ENCODE measurements at regions not wholly inside any gene's neighbourhood (a gene's known extent, or its start where the extent isn't known, plus 50 kb on each side); places are given as distances from the start of the nearest gene placed in this dataset.

- BruUV-seq (replicated peaks) = no TSS peak
- intact Hi-C loops (cut with micrococcal nuclease; ENCODE audit: unreplicated experiment) = no loop called here
- Histone ChIP-seq H3K4me3 (ENCODE audit: low read depth, low read length, poor library complexity, severe bottlenecking) (no peak overlapping the region), H3K27me3 (replicated peaks; ENCODE audit: insufficient read depth, low read depth, low read length, poor library complexity) (peaks cover 11% of the 10 kb centered on the region), H3K36me3 (ENCODE audit: insufficient read depth, low read length, poor library complexity, severe bottlenecking) (no peaks in the 10 kb centered on the region), H3K9me3 (ENCODE audit: low read depth, low read length, poor library complexity, severe bottlenecking) (no peaks in the 10 kb centered on the region), H3K27ac (ENCODE audit: low read depth, low read length, poor library complexity, severe bottlenecking) (no peak overlapping the region), H3K4me1 (ENCODE audit: insufficient read depth, low read length, poor library complexity, severe bottlenecking) (no peaks in the 10 kb centered on the region)
- ChIA-PET POLR2A (ENCODE audit: low non-redundant PET) (no interaction called here), CTCF (no interaction called here)
- no peak for DNase-seq (ENCODE audit: low spot score)
- TF ChIP-seq, protein P1, sequence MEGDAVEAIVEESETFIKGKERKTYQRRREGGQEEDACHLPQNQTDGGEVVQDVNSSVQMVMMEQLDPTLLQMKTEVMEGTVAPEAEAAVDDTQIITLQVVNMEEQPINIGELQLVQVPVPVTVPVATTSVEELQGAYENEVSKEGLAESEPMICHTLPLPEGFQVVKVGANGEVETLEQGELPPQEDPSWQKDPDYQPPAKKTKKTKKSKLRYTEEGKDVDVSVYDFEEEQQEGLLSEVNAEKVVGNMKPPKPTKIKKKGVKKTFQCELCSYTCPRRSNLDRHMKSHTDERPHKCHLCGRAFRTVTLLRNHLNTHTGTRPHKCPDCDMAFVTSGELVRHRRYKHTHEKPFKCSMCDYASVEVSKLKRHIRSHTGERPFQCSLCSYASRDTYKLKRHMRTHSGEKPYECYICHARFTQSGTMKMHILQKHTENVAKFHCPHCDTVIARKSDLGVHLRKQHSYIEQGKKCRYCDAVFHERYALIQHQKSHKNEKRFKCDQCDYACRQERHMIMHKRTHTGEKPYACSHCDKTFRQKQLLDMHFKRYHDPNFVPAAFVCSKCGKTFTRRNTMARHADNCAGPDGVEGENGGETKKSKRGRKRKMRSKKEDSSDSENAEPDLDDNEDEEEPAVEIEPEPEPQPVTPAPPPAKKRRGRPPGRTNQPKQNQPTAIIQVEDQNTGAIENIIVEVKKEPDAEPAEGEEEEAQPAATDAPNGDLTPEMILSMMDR (conservative IDR thresholded peaks at IDR 0.05; ENCODE audit: low read depth, low read length) = no peak
- no peak for TF ChIP-seq EZH2 (IDR thresholded peaks at IDR 0.05; ENCODE audit: borderline replicate concordance, low read depth, low read length, poor library complexity, severe bottlenecking)
Observed at GRCh38 chr15:70447928-70448698, 315.2 kb downstream of the UACA start.

DNA sequence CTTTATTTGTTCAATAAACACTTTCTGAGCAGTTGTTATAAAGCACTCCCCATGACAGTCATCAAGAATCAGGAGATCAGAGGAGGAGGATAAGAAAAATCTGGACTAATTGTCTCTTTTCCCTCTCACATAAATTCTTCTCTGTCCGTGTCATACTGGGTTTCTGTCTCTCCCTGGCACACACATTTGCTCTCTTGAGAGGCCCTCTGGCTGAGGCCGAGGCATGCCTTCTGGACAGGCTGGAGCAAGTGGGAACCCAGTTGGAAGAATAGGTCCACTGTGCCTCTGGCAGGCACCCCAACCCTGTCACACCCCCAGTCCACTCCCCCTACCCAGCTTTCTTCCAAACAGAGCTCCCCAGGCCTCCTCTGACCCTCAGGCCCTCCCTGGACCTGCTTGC, 315.8 kb downstream of the UACA start:
- Histone ChIP-seq H3K4me3 (ENCODE audit: low read depth, low read length, poor library complexity, severe bottlenecking) (no peak overlapping the region), H3K27me3 (replicated peaks; ENCODE audit: insufficient read depth, low read depth, low read length, poor library complexity) (peaks cover 15% of the 10 kb centered on the region), H3K27ac (ENCODE audit: low read depth, low read length, poor library complexity, severe bottlenecking) (no peak overlapping the region), H3K4me1 (ENCODE audit: insufficient read depth, low read length, poor library complexity, severe bottlenecking) (no peaks in the 10 kb centered on the region), H3K9me3 (ENCODE audit: low read depth, low read length, poor library complexity, severe bottlenecking) (no peaks in the 10 kb centered on the region), H3K36me3 (ENCODE audit: insufficient read depth, low read length, poor library complexity, severe bottlenecking) (no peaks in the 10 kb centered on the region)
- CTCF ChIA-PET = no interaction called here
- no TSS peak for BruUV-seq (replicated peaks)
- TF ChIP-seq EZH2 (IDR thresholded peaks at IDR 0.05; ENCODE audit: borderline replicate concordance, low read depth, low read length, poor library complexity, severe bottlenecking) = no peak
- TF ChIP-seq, protein P1 (conservative IDR thresholded peaks at IDR 0.05; ENCODE audit: low read depth, low read length) = no peak
- no peak for DNase-seq (ENCODE audit: low spot score)
- POLR2A ChIA-PET (ENCODE audit: low non-redundant PET) = no interaction called here
- intact Hi-C loops (cut with micrococcal nuclease; ENCODE audit: unreplicated experiment) = no loop called here

DNA sequence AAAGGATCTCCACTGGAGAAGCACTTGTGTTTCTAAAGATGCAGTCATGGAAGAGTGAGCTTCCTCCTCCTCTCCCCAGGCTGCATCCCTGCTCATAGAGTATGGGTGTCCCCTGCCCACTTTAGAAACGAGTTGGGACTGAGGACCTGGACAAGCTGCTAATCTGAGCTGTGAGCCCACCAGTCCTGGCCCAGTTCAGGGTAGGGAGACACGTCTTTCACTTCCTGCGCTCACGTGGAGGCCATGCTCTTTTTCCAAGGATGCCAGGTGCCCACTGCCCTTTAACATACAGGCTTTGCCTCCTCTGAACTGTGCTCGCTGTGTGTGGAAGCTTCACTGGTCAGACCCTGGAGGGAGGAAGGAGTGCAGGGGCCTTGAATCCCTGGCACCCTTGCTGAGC, 316.3 kb downstream of the UACA start:
- Histone ChIP-seq H3K9me3 (ENCODE audit: low read depth, low read length, poor library complexity, severe bottlenecking) (no peaks in the 10 kb centered on the region), H3K27ac (ENCODE audit: low read depth, low read length, poor library complexity, severe bottlenecking) (no peak overlapping the region), H3K36me3 (ENCODE audit: insufficient read depth, low read length, poor library complexity, severe bottlenecking) (no peaks in the 10 kb centered on the region), H3K4me1 (ENCODE audit: insufficient read depth, low read length, poor library complexity, severe bottlenecking) (no peaks in the 10 kb centered on the region), H3K27me3 (replicated peaks; ENCODE audit: insufficient read depth, low read depth, low read length, poor library complexity) (peaks cover 15% of the 10 kb centered on the region), H3K4me3 (ENCODE audit: low read depth, low read length, poor library complexity, severe bottlenecking) (no peak overlapping the region)
- TF ChIP-seq EZH2 (IDR thresholded peaks at IDR 0.05; ENCODE audit: borderline replicate concordance, low read depth, low read length, poor library complexity, severe bottlenecking) = no peak
- TF ChIP-seq, protein P1 (conservative IDR thresholded peaks at IDR 0.05; ENCODE audit: low read depth, low read length) = no peak
- no TSS peak for BruUV-seq (replicated peaks)
- ChIA-PET CTCF (no interaction called here), POLR2A (ENCODE audit: low non-redundant PET) (no interaction called here)
- intact Hi-C loops (cut with micrococcal nuclease; ENCODE audit: unreplicated experiment) = no loop called here
- DNase-seq (ENCODE audit: low spot score) = no peak

Measured in A673 (cell line).